ENCODE measurements at regions not wholly inside any gene's neighbourhood (a gene's known extent, or its start where the extent isn't known, plus 50 kb on each side); places are given as distances from the start of the nearest gene placed in this dataset.

GRCh38 chr2:207478572-207478971 lies 51.2 kb upstream of the CREB1 start:
- intact Hi-C loops (cut with DNase I; ENCODE audit: low total_unique reads) = loop anchor here (10.0 kb wide), 1 partner anchor 924 kb away; no protein-coding TSS in a partner anchor
- no peak for DNase-seq (ENCODE audit: low spot score in 2 of 2)
- no peak overlapping the region for H3K4me3 ChIP-seq (ENCODE audit: low read depth, poor library complexity, severe bottlenecking)
- no peak for TF ChIP-seq CTCF (IDR thresholded peaks at IDR 0.05)
- no peak for TF ChIP-seq POLR2A (IDR thresholded peaks at IDR 0.05)
- WGBS, 2 donors = 82 to 85% methylated on average over 3 of the region's 3 CpGs

- no peak for DNase-seq (ENCODE audit: low spot score in 2 of 2)
- no peak for TF ChIP-seq POLR2A (IDR thresholded peaks at IDR 0.05)
- no peak for TF ChIP-seq CTCF (IDR thresholded peaks at IDR 0.05)
- intact Hi-C loops (cut with DNase I; ENCODE audit: low total_unique reads) = loop anchor here (10.0 kb wide), 1 partner anchor 924 kb away; no protein-coding TSS in a partner anchor
- H3K4me3 ChIP-seq (ENCODE audit: low read depth, poor library complexity, severe bottlenecking) = no peak overlapping the region
- WGBS, 2 donors = 89 to 90% methylated on average over 5 of the region's 5 CpGs
Measured at GRCh38 chr2:207479198-207479785, 50.5 kb upstream of the CREB1 start.

Small RNAs in the stretch of these regions (microRNA-seq; reads per million reads assigned to microRNA genes)
- gene MIR1302-4 (ENCODE audit: borderline number of aligned reads in 1 of 2, borderline replicate concordance in 2 of 2) = 0 reads per million in 2 donors

Data from lower leg skin (tissue), 4 donors.